GM21423 (cell line): ENCODE measurements at regions not wholly inside any gene's neighbourhood (a gene's known extent, or its start where the extent isn't known, plus 50 kb on each side); places are given as distances from the start of the nearest gene placed in this dataset.

Source experiments
- ATAC-seq: cut with Tn5 transposase; IDR thresholded peaks from one replicate; pipeline ENCODE4 v1.9.1; 2021; ENCODE audit warnings: mild to moderate bottlenecking, moderate library complexity; ENCODE audit not compliant: unreplicated experiment

- no peak for ATAC-seq
Measured at GRCh38 chr15:97654481-97655076, 305.9 kb upstream of the ARRDC4 start.

DNA sequence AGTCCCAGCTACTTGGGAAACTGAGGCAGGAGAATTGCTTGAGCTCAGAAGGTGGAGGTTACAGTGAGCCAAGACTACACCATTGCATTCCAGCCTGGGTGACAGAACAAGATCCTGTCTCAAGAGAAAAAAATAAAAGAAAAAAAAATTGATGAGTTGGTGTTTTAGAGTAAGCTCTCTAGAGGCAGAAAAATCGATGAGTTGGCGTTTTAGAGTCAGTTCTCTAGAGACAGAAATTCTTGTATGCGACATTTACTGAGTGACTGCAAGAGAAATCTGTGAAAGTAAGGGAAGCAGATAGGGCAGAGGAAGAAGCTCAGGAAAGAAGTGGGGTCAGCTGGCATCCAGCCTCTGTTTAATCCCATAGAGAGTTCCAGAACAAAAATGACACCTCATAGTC lies 298.7 kb upstream of the ARRDC4 start:
- no peak for ATAC-seq

GRCh38 chr15:97672586-97672985 lies 287.9 kb upstream of the ARRDC4 start:
- no peak for ATAC-seq

DNA sequence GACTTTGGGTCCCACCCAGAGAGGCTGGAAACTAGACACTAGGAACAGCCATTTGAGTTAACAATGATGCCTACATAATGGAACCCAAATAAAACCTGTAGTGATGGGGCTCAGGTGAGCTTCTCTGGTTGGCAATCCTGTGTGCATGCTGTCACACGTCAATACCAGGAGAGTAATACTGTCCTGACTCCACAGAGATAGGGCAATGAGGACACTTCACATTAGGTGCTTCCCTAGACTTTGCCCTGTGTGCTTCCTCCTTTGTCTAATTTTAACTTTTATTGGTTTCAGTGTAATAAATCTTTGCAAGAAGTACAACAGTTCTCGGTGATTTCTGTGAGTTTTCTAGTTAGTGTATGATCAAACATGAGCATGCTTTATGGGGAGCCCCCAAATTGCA lies 281.8 kb upstream of the ARRDC4 start:
- ATAC-seq = no peak

DNA sequence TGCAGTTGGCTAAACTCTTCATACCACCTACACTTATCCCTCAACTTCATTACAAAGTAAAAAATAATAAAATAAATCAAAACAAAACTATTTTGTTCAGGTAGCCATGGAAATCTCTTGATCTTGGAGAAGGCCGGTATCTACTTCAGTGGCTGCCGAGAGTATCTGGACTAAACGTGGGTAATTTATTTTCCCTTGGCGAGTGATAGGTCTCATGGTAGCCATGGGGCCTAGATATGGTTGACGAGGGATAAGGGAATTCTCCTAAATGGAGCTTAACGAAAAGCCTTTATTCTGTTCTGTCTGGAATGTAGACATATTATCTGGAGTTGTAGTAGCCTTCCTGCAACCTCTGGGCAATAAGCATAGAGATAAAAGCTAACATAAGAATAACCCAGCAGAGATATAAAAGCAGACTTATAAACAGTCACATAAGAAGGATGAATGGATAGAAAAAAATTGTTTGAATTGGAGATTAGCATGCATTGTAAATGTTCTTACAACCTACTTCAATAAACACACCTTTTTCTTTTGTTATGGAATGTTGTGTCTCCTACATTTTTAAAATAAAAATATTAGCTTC lies 281.3 kb upstream of the ARRDC4 start:
- no peak for ATAC-seq

DNA sequence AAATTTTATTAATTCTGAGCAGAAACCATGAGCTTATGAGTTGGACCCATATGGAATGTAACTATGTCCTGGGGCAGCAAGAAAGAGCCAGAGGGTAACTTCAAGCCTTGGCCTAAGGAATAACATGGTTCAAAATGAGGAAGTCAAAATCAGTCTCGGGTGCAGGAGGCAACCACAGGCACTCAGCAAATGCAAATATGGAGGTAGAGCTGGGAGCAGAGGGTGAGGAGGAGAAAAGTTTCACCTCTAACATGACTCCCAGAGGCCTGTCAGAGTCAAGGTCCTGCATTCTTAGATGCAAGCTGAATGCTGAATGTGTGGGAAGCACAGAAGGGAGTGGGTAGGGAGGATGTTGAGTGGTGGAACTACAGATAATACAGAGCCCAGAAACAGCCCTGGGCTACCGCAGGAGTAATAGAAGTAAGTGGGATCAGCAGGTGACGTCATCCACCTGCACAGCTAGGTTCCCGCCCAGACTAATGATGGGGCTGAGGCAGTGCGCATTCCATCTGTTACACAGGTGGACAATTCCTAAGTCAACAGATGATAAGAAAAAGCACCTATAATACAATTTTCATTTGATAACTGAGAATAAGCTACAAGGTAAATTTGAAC lies 279.8 kb upstream of the ARRDC4 start:
- no peak for ATAC-seq

DNA sequence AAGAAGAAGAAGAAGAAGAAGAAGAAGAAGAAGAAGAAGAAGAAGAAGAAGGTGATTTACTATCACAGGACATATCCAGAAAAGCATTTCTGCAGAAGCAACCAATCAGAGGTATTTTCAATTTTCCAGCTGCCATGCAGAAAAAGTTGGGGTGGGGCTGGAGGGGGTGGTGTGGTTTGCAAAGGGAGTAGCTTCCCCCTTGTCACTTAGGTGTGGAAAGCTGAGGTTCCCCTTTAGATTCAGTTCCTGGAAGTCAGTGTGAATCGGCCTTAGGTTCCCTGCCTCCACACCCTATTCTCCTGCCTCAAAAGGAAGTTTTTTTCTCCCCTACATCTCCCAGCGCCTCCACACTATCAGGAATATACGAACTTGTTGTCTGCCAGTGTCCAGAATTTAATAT lies 276.7 kb upstream of the ARRDC4 start:
- no peak for ATAC-seq

DNA sequence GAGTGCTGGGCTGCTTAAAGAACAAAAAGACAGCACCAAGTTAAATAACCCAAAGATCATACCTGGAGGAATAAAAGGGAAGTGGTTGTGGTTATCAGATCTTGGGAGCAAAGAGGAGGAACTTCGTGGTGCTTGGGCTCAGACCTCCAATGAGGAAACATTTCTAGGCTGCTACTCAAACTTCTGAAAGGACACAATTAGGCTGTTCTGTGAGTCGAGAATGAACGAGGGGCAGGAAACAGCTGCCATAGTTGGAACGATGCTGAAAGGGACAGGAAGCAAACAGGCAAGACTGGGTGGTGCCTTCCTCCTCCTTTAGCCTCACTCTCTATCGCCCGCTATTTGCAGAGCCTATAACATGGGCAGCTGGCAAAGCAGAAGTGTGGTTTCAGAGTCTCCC lies 276.3 kb upstream of the ARRDC4 start:
- no peak for ATAC-seq

GRCh38 chr15:97686324-97686723 lies 274.2 kb upstream of the ARRDC4 start:
- no peak for ATAC-seq

DNA sequence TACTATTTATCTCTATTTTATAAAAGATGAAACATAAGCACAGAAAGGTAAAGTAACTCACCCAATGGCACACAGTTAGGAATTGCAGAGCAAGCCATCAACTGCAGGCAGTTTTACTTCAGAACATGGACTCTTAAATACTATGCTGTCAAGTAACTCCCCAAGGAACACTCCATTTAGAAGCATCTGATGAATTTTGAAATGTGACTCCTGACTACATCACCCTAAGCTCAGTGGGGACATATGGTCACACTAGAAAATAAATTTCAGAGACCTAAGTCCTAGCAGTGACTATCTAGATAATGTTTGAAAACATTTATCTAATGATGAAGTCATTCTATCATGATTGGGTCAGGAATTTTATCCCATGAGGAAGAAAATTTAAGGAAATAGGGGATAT lies 272.8 kb upstream of the ARRDC4 start:
- ATAC-seq = no peak

DNA sequence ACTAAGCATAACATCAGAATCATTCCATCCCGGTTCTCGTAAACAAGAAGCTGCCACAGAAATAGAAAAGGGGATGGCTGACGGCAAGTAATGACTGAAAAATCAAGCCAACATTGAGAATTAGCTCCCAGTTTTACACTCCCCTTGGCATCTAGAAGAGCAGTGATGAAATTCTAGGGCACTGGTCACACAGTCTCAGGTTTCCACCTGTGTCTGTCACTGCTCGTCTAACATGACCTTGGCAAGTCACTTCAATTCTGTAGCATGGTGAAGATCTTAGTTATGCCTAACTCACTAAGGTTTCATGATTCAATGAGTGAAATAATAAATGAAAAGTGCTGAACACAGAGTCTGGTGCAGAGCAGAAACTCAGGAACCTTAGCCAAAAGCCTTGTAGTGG lies 272.3 kb upstream of the ARRDC4 start:
- ATAC-seq = no peak

DNA sequence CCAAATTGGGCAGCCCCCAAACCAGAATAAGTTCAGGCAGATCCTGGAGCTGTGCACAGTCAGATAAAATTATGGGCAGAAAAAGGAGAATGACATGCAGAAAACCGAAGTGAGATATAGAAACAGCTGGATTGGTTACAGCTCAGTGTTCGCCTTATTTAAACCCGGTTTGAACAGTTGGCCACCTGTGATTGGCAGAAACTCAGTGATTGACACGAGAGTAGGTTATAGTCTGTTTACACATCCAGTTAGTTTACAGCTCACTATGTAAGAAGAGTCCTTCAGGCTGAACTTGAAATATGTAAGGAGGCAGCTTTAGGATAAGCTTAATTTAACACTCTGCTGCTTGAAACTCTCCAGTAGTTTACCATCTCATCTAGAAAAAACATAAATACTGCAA lies 271.6 kb upstream of the ARRDC4 start:
- ATAC-seq = no peak

DNA sequence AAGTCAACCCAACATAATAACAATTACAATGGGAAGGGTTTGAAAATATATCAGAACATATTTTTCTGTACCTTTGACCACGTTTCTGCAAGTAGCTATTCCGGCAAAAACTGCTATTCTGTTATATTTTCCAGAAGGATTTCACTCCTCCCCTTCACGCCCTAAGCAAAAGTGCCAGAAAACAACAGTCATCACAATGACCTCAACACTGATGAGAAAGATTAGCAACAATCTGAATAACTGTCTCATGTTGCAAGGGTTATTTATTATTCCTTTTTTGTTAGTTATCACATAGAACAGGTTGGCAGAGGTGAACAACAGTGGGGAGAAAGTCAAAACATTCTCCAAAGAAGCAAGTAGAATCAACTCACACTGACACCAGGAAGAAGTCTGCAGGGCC lies 269.4 kb upstream of the ARRDC4 start:
- no peak for ATAC-seq

DNA sequence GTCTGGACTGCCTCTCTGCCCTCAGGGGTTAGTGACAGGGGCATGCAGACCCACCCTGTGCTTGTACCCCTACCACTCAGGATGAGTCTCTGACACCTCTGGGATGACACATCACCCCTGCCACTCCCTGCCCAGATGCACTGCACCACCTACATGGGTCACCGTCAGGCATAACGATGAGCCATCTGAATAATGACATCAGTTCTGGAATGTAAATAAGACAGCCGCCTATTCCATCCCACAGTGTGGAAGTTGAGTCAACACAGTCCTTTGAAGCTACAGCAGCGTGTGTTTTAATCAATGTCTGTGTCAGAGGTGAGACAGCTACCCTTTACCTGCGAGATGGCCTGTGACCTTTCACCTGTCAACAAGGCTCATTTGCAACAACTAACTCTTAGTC lies 268.7 kb upstream of the ARRDC4 start:
- ATAC-seq = no peak

DNA sequence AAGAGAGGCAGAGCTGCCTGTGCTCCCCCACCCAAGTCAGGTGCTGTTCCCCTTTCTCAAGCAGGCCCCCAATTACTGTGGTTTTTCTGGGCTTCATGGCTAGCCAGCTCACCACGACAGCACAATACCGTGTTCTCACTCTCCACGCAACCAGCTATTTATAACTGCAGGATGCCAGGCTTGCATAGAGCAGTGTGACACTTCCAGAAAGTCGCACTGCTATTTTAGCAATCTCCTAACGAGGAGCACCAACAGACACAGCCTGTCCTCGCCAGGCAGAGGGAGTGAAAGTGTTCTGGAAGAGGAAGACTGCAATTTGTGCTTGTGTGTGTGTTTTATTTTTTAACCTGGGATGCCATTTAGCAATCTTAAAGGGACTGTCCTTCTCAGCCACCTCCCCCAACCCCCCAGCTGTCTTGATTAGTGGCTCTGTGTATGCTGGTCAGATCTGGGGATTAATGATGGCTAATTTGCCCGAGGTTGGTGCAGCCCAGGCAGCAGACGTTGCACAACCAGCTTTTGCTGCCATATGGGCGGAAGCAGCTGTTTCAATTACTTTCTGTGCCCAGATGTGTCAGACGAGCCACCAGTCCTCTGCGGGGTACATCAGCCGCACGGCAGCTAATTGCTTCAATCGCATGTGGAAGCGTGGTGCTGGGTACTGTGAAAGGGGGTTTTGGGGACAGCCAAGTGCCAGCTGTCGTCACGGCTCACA lies 268.0 kb upstream of the ARRDC4 start:
- ATAC-seq = no peak

DNA sequence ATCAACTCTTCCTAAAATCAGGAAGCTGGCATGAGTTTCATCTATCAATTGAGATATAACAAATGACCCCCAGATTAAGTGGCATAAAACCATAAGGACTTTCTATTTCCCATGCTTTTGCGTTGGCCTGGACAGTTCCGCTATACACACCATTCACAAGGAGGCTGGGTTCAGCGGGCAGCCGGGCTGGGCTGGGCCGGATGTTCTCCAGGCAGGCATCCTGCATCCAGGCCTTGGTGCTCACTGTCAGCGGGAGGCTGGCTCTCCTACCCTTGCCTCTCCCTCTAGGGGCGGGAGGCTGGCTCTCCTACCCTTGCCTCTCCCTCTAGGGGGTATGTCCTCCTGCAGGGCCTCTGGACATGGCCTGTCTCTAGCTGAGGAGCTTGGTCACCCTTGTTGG lies 266.0 kb upstream of the ARRDC4 start:
- ATAC-seq = no peak

- no peak for ATAC-seq
Measured at GRCh38 chr15:97703400-97703799, 257.1 kb upstream of the ARRDC4 start.

GRCh38 chr15:97706059-97706458 lies 254.4 kb upstream of the ARRDC4 start:
- ATAC-seq = no peak

DNA sequence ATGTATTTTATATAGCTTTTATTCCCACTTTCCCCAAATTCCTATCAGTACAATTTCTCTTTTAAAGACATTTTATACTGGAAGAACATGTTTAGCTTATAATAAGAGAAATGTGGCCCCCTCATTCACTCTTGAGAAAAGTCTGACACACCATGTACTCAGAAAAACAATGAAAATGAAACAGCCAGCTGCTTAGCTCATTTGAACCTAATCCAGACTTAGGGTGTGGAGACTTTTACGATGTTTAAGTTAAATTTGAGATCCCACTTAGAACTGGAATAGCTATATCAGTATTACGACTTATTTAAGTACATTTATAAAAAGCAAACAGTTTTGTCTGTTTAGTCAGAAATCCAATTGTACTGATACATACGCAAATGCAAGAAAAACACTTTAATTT lies 252.3 kb upstream of the ARRDC4 start:
- ATAC-seq = no peak

DNA sequence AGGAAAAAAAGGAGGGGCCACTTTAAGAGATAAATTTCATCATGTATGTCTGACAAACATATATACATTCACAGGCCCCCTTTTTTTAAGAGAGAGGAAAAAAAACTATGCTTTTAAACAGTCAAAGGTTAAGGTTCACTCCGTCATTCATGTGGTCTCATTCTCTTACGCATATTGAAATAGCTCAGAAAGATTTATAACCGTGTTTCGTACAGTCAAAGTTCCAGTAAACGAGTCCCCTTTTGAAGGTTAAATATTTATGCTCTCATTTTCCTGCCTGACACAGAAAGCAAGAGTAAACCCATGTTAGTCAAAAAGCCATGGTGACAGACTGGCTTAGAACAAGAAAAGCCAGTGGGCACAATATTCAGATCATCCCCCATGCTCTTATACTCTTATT lies 248.0 kb upstream of the ARRDC4 start:
- ATAC-seq = no peak

DNA sequence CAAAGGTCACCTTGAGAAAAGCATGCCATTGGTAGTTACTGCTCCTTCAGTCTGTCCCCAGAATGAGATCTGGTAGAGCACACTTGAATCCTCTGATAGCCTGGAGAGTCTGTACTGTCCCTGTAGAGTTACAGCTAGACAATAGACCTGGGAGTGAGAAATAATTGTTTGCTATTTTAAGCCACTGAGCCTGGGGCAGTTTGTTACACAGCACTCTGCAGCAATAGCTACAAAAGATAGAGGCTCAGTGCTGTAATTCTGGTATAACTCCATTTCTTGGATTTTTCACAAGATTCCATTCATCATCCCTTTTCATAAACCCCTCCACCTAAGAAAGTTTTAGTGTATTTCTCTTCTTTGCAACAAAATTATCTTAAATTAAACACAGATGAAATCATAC lies 242.7 kb upstream of the ARRDC4 start:
- no peak for ATAC-seq

GRCh38 chr15:97718509-97718908 lies 242.0 kb upstream of the ARRDC4 start:
- no peak for ATAC-seq
